GM19438 (cell line): ENCODE measurements at regions not wholly inside any gene's neighbourhood (a gene's known extent, or its start where the extent isn't known, plus 50 kb on each side); places are given as distances from the start of the nearest gene placed in this dataset.
A peak's percentile ranks its signal among the peaks of the same experiment; 100 is the strongest.
"Not testable (repeated sequence)": the region's sequence is repeated elsewhere in the genome, so short reads cannot be mapped to it uniquely, and the experiment has no call there.

Experiments
- ATAC-seq: cut with Tn5 transposase; IDR thresholded peaks from one replicate; pipeline ENCODE4 v1.9.1; 2021; ENCODE audit warnings: low read depth; ENCODE audit not compliant: unreplicated experiment

DNA sequence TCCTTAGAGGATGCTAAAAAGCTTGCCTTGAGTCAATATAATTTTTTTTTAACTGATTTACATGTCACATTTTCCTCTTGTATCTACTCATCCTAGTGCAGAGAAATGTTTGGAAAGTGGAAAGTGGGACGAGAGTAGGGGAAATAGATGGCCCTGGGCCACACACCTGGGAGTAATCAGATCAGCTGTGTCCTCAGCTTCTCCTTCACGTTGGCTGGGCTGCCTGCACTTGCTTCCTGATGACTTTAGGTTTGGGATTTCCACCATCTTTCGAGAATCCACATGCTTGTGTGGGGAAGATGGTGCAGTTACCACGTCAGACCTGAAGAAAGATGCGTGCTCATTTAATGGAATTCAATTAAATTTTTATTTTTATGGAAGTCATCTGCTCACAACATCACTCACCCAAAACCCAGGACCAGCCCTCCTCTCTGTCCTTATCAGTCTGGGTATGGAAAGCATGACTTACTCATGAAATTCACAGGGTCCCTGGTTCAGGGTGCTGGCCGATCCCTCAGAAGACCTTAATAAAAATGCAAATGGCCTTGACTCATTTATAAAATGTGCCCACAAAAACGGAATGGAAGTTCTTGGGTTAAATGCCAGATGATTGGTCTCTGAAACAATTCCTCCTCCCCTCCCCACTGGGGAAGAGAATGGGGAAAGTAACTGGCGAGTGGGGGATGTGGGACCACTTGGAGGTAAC, 74.5 kb upstream of the TIAM2 start:
- no peak for ATAC-seq

DNA sequence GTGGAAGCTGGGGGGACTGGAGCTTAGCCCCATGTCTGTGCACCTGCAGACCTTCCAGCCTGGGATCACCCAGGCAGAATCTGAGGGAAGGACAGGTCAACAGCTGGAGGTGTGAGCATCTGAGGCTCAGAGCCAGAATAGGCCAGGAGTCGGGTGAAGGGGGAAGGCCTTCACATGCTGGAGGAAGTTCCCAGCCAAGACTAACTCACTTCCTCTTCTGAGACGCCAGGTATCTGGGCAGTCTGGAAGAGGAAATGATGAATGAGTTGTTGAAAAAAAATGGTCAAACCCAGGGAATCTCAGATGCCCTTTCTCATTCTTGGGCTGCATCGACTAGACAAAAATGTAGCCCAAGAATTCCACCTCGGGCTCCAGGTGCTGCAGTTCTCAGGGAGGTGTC, 73.6 kb upstream of the TIAM2 start:
- no peak for ATAC-seq

DNA sequence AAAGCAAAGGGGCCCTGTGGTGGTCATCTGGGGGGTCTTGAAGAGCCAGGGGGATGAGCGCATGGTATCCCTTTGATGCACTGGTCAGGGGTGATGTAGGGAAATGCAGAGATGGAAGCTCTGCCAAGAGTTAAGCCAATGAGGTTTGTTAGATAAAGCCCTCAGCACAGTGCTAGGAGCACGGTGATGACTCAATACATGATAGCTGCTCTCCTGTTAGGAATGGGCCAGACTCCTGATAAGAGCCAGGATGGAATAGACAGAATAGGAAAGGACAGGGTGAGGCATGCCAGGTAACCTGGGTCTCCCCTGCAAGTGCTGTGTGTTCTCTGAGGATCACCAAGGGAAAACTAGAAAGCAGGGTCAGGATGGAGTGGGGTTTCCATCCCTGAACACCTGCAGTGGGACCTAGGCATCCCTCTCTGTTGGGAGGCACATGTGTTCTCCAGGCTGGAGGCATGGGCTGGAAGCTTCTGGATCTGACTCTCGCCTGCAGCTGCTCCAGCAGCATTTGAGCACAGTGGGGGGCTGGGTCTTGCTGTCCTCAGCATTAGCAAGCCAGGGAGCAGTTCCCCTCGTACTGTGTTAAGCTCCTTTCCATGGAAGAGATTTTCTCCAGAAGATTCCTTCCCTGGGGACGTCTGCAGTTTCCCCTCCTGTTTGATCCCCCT, 71.8 kb upstream of the TIAM2 start:
- no peak for ATAC-seq

DNA sequence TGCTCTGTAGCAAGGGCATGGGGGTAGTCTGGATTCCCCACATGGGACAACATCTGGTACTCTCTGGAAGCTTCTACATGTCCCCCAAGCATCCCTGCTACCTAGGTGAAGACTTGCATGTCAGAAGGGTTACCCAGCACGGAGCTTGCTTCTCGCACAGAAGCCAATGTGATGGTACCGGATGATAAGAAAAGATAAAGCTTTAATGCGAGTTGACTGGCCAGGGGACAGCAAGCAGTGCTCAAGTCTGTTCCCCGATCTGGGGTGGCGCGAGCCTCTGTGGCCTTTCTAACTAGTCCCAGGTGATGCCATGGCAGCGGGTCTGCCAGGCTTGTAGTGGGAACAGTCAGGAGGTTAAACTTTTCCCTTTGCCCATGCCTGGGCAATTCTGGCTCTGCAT, 70.0 kb upstream of the TIAM2 start:
- no peak for ATAC-seq

DNA sequence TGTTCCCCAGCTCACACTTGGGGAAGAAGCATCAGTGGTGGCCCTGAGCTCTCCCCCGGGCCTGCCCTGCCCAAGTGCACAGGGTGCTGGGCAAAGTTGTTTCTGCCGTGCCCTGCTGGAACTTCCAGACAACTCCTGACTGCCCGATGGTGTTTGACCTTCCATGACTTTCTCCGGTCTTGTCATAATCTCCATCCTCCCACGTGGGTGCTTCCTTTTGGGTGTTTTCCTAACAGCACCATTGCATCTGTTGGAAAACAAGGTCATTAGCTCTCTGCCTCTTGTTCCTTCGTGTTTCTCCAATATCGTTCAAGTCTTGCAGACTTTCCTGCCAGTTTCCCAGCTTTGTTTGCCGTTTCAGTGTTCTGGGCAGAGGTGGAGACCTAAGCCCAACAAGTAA, 68.7 kb upstream of the TIAM2 start:
- no peak for ATAC-seq

DNA sequence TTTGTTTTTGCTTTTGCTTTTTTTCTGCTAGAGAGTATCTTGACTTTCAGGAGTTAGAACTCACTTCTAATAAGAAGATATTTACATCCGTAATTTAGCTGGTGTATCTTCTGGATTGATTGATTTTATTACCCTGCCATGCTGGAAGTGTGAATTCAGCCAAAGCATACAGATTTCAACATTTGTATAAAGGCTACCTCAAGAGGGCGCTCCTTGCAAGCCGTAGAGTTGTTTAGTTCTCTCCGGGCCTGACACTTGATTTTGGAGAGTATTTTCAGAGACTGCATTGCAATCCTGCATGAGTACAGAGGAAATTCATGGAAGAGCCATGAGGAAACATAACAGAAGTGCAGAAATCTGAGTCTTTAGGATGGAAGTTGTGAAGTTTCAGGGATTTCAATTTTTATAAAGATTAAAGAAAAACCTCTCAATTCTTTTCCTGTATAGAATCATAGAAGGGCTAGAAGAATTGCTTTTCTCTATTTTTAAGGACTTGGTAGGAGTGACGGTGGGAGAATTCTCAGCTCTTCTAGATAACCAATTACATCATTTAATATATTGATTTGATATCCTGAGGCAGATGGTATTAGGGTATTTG, 66.7 kb upstream of the TIAM2 start:
- peak; percentile 68 for ATAC-seq

DNA sequence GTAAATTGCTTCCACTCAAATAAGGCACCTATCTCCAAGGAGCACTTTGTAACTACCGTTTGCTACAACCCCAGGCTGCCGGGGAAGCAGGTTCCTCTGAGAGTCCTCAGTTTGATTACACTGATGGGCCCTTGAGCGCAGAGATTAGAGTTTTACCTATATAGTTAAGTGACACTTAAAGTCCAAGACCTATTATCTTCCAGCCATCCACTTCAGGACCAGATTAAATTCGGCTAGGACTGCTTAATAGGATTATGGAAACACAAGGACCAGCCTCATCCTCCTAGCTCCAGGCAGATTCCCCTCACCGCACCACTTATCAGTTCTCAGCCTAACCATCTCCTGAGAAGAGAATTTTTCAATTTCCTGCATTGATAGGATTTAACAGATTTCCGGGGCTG, 64.7 kb upstream of the TIAM2 start:
- no peak for ATAC-seq

DNA sequence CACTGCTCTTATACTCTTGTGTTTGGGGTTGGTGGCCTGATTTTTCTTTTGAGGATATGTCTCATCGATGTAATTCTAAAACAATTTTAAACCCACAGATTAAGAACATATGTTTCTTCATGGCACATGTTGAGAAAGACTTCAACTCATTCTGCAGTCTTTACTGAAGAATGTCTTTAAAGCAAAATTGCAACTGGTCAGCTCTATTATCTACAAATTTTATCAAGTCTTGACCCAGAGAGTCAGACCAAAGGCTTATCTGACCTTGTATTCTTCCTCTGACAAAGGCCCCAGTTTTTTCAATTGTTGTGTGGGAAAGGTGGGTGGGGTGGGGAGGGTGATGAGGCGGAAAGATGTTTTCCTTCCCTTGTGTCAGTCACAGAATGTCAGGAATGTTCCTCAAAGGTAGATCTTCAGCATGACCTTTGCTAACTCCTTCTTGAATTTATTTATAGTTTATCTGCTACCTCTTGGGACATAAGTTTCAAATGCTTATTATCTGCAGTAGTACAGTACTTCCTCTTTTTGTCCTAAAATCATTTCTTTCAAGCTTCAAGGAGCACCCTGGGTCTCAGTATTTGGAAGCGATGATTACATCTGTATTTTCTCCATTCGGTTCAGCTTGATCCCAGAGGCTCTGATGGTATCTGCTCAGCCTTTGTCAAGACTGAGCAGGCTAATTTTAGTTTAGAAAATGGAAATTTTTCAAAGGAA, 63.2 kb upstream of the TIAM2 start:
- no peak for ATAC-seq

DNA sequence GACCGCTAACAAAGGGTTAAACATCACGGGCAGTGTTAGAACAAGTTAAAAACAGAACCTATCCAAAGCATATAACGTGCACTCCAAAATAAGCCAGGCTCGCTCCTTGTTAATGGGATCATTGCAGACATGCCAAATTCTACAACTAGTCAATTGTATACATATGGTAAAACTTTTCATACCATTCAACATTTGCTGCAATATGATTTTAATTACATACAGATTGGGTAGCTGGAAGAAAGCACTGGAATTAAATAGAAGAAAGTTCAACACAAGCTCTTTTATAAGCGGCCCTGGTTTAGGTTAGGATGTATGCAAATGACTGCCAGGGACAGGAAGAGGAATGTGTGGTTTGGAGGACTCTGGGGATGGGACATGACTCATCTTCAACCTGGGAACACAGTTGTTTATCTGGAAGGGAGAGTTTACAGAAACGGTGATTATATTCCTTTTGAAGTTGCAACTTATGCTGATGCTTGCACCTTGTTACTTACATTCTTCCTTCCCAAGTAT, 62.5 kb upstream of the TIAM2 start:
- ATAC-seq, result no peak

DNA sequence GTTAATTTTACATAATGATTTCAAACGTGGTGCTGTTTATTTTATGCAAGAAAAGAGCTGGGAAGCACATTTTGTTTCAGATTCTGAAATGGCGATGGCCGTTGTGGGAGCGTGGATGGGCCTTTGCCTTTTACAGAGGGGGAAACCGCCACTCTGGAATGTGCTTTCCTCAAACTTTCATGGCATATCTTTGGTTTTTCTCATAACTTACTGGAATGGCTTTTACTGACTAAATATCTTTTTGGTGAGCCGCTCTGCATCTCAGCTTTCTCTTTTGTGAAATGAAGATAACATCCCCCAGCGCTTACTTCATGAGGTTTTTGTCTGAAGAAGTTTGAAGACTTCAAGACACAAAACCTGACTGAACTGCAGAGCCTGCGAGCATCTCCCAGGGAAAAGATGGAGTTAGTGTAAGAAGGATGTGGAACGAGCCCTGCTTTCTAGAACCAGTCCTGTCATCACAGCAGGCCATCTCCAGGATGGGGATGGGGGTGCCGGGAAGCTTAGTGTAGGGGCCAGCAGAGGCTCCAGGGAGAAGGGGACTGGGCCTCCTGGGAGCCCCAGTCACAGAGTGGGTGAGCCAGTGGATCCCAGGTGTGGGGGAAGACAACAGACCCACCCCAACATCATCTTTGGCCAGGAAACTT, 61.8 kb upstream of the TIAM2 start:
- no peak for ATAC-seq

DNA sequence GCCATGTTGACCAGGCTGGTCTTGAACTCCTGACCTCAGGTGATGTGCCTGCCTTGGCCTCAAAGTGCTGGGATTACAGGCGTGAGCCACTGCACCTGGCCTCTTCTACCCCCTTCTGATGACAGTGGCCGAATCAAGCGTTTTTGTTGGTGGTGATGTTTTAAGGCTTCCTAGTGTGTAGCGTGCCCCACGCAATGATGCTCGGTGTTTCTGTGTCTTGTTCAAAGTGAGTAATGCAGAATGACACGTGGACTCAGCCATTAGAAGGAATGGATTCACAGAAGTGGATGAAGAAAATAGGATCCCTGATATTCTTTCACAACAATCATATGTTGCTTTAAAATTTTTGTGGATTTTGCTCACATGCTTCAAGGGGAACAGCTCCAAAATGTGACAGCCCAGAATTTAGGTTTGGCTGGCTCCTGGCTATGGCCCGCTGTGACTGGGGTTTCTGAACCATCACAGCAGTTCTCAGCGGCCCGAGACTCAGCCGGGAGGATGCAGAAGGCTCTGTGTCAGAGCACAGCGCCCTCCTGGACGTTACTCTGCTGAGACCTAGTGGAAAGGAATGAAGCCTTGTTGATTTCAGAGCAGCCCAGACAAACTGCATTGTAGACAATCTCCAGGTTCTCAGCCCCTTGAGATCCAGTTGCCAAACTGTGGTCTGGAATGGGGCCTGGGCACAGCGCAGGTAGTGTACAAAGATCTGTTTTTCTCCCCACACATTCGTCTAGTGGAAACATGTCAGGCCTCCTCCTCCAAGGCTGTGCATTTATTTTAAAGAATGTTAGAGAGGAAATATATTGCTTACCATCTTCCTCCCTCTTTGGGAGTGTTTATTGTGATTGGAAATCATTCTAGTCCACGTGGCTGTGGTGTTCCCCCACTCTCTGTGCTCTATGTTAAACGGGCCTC, 57.6 kb upstream of the TIAM2 start:
- no peak for ATAC-seq

DNA sequence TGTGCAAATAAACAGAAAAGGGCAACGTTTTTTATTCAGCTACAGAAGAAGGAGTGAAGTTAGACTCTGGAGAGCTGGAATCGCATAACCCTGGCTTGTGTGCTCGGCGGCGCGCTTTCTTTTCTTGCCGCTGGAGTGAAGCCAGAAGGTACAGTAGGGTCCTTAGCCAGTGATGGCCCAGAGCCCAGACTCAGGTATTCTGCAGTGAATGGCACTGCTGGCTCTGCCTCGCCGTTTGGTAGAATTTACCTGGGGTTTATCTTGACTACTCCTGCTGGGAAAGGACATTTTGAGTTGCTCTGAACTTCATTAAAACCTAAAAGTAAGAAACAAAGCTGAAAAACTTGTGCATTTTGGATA, 56.9 kb upstream of the TIAM2 start:
- no peak for ATAC-seq

DNA sequence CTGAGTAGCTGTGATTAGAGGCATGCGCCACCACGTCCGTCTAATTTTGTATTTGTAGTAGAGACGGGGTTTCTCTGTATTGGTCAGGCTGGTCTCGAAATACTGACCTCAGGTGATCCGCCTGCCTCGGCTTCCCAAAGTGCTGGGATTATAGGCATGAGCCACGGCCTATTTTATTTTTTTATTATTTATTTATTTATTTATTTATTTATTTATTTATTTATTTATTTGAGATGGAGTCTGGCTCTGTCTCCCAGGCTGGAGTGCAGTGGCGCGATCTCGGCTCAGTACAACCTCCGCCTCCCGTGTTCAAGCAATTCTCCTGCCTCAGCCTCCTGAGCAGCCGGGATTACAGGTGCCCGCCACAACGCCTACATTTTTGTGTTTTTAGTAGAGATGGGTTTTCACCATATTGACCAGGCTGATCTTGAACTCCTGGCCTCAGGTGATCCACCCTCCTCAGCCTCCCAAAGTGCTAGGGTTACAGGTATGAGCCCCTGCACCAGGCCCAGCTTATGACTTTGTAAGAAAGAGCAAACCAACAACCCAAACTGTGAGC, 56.3 kb upstream of the TIAM2 start:
- not testable (repeated sequence) for ATAC-seq

DNA sequence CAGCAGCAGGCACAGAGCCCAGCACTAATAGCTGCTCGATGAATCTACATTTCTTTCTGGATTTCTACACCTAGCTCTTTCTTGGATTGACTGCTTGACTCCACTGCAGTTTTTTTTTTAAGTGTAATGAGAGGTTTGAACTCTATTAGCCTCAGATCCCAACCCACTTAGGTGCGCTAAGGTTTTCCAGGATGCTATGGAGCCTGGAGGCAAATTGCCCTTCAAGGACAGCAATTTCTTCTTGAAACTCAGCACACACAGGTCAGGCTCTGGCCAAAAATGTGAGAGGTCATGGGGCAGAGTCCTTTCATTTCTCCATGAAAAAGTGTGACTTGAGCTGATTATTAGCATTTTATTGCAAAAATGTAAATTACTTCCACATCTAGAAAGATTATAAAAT, 52.3 kb upstream of the TIAM2 start:
- no peak for ATAC-seq

DNA sequence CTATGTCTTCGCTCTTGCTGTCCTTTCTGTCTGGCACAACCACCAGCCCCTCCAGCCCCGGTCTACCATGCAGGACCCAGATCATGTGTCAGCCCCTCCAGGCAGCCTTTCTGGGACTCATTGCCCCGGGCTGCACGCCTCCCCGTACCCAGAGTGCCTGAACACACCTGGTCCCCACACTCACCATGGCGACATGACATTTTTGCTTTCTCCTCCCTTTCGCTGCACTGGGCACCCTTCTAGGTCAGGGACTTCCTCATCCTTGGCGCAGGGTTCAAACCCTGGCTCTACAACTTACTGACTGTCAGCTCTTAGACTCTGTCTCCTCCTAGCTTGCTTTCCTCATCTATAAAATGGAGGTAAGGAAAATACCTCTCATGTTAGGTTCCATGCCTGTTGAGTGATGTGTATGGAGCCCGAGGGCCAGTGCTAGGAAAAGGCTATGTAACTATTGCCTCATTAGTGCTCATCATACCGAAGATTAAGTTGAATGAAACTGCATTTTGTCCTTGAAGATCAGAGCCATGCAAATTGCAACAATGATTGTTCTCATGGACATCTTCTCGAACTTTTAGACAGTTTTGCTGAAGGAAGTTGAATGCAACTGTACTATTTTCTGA, 49.7 kb upstream of the TIAM2 start:
- no peak for ATAC-seq
